ENCODE measurements at regions not wholly inside any gene's neighbourhood (a gene's known extent, or its start where the extent isn't known, plus 50 kb on each side); places are given as distances from the start of the nearest gene placed in this dataset.
A peak's percentile ranks its signal among the peaks of the same experiment; 100 is the strongest.

DNA sequence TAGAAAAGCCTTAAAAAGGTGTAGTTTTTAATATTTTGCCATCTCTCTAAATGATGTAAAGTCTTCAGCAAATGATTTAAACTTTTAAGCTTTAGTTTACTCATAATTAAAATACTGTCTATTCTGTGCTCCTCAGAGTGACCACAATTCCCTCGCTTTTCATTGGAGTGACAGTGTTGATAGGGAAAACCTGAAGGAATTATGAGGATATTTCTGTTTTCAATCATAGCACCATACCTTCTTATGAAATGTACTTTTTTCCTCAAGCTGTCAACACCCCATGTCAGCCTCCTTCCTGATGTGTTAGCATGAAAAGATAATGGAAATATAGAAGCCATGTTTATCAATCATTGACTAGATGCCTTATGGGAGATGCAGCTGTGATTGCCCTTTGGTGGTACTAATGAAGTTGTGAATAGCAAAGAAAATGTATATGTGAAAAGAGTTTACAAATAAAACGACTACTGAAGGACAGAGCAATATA lies 145.4 kb upstream of the EYS start:
- no peak for DNase-seq

DNA sequence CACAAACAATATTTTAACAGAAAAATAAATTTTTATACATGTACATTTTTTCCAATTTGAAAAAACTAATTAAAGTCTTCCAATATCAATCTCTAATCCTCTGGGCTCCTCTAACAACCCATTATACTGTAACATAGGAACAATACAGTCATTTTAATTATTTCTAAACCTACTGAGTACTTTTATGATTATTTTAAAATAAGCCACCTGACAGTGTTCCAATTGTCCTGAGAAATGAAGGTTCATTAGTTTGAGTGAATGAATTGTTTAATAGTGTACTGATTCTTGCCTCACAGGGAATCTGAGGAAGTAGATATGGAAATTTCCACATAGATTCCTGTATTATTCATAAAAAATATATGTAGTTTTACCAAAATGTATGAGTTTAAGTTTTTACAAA lies 123.1 kb upstream of the EYS start:
- no peak for DNase-seq

DNA sequence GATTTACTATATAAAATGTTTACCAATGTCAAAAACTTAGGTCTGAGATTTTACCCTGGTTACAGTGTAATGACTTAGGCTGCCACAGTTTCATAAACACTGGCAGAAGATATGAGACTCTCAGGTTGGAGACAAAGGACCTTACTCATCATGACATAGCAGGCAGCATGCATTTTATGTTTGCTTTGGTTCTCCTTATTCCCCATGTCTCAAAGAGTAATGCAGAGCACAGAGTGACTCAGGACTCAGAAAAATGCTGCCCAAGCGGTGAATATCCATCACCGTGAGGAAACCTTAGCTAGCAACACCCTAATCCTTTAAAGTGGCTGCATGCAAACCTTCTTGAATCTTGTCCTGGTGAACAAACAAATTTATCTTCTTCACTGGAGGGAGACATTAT lies 112.1 kb upstream of the EYS start:
- DNase-seq: peak; percentile 76

DNA sequence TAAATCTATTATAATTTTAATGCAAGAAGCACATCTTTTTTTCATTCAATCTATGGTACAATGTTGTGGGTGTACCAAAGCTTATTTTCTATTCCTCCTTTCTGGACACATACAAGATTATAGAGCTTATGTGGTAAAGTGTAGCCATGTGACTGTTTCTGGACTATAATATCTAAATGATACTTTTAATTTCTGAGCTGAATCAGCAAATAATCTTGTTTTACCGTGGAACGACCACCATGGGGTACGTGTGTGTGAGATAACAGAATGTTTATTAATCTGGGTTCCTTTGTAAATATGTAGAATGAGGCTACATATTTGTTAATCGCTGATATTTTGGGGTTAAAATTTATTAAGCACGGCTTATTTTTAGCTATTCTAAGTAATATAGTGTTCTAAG lies 111.5 kb upstream of the EYS start:
- DNase-seq: no peak

DNA sequence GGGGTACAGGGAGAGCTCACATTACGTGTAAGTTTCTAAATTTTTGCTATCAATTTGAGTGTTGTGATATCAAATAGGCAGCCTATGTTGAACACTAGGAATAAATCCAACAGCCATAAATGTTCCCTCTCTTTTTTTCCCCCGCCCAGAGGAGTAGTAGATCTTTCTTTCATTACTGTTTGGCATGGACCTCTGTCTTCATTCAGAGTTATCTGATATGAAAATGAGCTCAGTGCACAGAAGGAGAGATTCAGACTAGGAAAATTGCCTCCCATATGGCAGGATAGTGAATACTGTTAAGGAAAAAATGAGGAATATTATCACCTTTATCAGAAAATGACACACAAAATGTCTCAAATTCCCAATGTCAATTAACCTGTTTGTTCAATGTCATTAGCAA lies 110.0 kb upstream of the EYS start:
- peak; percentile 34 for DNase-seq

DNA sequence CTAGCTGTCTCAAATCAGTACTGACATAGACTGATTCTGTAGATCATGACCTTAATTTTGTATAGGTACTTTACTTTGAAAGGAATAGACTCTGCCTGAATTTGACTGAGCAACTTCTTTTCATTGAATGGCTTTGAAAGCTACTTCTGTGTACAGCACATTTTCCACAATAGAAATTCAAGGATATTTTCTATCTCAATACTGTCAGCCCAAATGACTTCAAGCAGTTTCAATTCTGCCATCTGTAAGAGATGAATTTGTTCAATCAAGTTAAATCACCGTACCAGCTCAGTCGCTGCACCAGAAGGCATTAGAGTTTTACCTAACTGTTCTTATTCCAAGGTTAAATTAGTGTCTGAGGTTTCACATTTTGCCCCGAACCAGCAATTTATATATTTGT lies 107.0 kb upstream of the EYS start:
- DNase-seq: no peak

DNA sequence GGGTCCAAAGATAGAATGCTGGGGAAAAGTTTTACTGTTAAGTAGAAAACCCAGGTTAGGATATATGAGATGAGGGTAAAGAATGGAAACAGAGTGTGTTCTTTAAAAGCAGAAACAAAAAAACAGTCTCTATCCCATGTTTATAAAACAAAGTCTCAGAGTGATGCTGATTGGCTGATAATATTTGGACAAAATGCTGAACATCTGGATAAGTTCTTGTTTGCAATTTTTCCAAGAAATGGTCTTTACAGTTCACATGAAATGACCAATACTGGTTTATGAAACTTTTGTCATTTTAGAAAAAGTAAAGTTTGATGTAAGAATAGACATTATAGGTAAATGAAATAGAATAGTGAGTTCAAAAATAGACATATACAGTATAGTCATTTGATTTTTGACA lies 96.2 kb upstream of the EYS start:
- DNase-seq: no peak

DNA sequence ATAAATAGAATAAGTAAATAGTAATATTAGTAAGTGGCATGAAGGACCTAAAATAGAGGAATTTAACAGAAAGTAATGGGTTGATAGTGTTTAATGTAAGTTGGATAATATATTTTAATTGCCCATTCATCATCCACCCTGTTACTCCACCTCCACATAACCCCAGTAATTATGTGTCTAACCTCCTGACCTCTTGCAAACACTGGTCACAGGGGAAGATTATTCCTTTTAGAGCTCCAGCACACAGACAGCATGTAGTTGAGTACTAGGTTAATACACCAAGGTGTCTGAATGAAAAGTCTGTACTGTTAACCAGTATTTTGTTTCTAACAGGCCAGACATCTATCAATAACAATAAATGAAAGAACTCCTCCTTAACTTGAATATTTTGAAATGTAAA lies 92.4 kb upstream of the EYS start:
- peak; percentile 3 for DNase-seq

DNA sequence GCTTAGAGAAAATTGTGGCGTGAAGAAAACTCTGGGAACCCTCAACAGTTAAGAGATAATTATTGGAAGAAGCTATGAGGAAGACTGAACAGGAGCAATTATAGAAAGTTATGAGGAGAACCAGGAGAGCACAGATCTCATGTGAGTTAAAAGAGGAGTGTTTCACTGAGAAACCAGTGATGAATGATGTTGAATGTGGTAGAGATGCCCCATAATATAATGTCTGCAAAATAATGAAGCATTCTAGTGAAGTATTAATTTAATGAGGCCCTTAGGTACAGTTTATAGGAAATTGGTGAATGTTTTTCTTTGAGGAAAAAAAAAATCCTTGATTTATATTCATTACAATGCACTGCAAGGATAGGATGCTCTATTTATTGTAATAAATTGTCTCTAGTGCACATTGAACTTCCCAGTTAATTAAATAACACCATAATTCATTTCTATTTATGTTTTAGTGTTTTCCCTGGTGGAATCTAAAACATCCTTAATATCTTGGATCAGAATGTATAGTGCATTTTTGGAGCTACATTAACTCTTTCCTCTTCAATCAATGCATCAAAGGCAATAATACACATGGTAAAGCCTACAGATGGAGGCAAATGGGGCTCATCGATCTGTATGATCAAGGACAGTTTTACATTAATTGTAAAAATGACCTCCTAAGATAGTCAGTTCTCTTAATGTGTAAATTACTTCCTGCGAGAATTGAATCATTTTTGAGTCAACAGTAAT lies 91.4 kb upstream of the EYS start:
- DNase-seq: no peak

DNA sequence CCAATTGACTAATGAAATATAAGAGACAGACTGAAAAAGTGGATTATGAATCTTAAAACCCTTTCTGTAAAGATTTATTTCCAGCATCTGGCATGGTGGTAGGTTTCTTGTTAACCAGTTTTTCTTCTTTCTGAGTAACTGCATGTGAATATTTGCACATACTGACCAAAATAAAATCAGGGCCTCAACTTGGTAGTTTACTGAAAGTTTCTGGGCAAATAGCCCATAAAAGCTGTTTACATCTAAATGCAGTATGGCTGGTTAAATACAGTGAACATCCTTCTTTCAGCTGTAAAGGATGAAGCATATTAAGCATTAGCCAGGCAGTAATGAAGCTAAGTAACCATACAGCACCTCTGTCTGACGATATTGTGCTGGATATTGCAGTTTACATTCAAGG lies 83.6 kb upstream of the EYS start:
- no peak for DNase-seq

DNA sequence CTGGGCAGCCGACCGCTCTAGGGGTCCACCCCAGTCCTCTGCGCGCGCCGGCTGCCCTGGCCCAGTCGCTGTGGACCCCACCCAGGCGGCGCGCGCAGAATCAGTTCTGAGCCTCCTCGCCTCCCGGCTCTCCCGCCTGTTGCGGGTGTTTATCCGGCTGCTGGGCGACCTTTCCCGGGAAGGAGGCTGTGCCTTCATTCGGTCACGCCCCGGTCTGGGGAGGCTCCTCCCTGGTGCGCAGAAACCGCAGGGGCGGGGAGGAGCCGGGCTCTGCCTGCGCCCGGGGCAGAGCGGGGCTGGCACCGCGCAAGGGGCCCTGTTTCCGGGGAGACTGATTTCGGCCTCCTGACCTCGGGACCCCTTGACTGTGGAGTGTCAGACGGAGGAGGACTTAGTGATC lies 80.8 kb upstream of the EYS start:
- DNase-seq: no peak

DNA sequence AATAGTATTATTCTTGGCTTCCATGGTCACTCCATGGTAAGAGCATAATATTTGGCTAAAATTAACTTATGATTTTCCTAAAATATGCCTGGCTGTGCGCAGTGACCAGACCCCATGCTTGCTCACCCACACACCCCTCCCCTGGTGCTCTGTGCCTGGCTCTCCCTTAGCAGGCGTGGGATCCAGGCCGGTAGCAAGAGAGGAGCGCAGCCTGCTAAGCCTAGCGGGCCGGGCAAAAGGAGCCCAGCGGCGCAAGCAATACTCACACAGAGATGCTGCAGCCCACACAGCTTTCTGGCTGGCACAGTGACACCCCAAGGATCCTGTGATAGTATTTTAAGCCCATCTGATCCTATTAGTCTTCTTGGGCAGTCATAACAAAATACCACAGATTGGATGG lies 79.8 kb upstream of the EYS start:
- no peak for DNase-seq

DNA sequence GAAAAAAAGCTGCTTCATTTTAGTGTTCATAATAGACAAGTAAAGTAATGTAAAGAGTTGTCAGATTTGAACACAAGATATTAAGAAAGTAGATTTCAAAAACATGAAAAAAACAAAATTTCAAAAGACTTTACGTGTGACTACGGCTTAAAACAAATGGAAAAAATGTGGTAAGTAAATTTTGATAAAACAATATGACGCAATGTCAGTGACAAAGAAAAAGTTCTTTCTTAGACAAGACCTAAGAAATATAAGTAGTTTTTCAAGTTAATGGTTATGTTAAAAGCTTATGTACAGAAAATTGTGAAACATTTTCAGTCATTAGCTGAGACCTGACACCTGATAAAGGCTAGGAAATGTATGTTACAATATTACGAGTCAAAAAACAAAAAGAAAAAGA lies 73.7 kb upstream of the EYS start:
- no peak for DNase-seq

DNA sequence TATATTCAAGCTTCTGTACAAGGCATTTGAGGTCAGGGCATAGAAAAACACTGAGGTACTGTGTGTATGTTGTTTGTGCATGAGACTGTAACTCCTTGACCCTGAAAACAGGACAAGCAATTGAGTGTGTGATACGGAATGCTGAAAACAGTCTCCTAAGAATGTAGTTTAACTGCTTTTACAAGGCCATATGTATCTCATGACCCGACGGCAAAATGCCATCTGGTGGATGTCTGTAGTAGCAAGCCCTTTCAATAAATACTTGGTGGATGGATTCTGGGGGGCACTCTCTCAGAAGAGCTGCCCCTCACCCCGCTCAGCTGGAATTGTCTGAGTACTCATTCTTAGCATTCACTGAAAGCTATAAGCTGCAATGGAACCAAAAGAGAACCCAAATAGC lies 69.3 kb upstream of the EYS start:
- peak; percentile 36 for DNase-seq

DNA sequence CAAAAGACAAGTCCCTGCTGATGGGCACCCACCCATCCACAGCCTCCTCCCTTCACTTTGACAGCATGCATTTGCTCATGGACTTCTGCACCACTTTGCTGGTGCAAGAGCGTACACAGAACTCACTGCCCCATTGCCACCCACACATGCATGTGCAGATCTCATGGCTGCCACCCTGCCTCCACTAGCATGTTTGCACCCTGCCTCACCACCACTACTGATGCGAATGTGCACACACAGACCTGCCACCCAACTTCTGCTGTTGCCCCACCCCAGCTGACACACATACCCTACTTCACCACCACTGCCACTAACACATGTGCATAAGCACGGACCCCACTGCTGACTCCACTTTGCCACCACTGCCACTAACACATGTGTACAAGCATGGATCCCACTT lies 64.9 kb upstream of the EYS start:
- DNase-seq: no peak

DNA sequence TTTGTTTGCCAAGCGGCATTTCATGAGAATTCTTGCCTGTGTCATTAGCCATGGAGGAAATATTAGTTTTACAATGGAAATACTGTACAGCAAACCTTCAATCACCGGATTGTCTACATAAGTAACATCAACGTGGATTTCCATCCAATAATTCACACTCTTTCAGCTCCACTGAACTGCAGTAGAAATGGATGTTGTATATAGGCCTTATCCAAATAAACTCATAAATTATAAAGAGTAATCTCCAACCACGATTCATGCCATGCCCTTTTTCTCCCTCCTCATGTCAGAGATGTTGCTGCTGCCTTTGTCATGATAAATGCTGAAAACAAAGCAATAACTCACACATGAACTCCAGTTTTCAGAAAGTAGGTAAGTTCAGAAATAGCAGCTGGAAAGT lies 54.9 kb upstream of the EYS start:
- DNase-seq: no peak

DNA sequence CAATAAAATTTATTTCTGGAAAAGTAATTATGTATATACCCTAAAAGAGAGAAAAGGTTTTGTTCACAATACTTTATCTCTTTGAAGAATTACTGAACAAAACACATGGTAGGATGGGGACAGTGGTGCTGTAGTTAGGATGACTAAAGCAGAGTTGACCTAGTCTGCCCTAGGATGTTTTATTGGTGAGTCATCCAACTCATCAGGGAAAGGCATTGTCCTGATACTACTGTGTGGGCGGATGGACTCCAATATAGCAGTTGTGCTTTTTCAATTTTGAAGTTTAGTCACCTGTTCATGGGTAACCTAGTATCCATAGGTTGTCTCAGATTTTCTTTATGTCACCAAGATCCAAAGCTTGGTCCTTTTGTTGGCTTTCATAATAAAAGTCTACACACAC lies 53.3 kb upstream of the EYS start:
- DNase-seq: peak; percentile 61

All from DMS53 (cell line).